ENCODE measurements at regions not wholly inside any gene's neighbourhood (a gene's known extent, or its start where the extent isn't known, plus 50 kb on each side); places are given as distances from the start of the nearest gene placed in this dataset.
"Not testable (repeated sequence)": the region's sequence is repeated elsewhere in the genome, so short reads cannot be mapped to it uniquely, and the experiment has no call there.

GRCh38 chr10:4396401-4397283, 429.4 kb upstream of the AKR1E2 start:
- no peak overlapping the region for H3K4me3 ChIP-seq (ENCODE audit: low read length)
- DNase-seq (ENCODE audit: low read depth, low spot score) = no peak

- H3K4me3 ChIP-seq (ENCODE audit: low read length) = no peak overlapping the region
- no peak for DNase-seq (ENCODE audit: low read depth, low spot score)
These were observed 430.3 kb upstream of the AKR1E2 start for GRCh38 chr10:4395731-4396130.

- DNase-seq (ENCODE audit: low read depth, low spot score); H3K4me3 ChIP-seq (ENCODE audit: low read length): not testable (repeated sequence)
These were observed 431.6 kb upstream of the AKR1E2 start for GRCh38 chr10:4394455-4394854.

GRCh38 chr10:4391683-4392082, 434.3 kb upstream of the AKR1E2 start:
- DNase-seq (ENCODE audit: low read depth, low spot score) = no peak
- H3K4me3 ChIP-seq (ENCODE audit: low read length) = no peak overlapping the region

GRCh38 chr10:4390219-4390618, 435.8 kb upstream of the AKR1E2 start:
- no peak overlapping the region for H3K4me3 ChIP-seq (ENCODE audit: low read length)
- DNase-seq (ENCODE audit: low read depth, low spot score) = no peak

- DNase-seq (ENCODE audit: low read depth, low spot score) = no peak
- H3K4me3 ChIP-seq (ENCODE audit: low read length) = no peak overlapping the region
These were observed 440.7 kb upstream of the AKR1E2 start for GRCh38 chr10:4385231-4385870.

- H3K4me3 ChIP-seq (ENCODE audit: low read length) = no peak overlapping the region
- no peak for DNase-seq (ENCODE audit: low read depth, low spot score)
These were observed 441.8 kb upstream of the AKR1E2 start for GRCh38 chr10:4384245-4384644.

- no peak for DNase-seq (ENCODE audit: low read depth, low spot score)
- no peak overlapping the region for H3K4me3 ChIP-seq (ENCODE audit: low read length)
These were observed 442.3 kb upstream of the AKR1E2 start for GRCh38 chr10:4383651-4384098.

- DNase-seq (ENCODE audit: low read depth, low spot score) = no peak
- H3K4me3 ChIP-seq (ENCODE audit: low read length) = no peak overlapping the region
These were observed 443.2 kb upstream of the AKR1E2 start for GRCh38 chr10:4382811-4383210.

GRCh38 chr10:4373612-4374011, 452.4 kb upstream of the AKR1E2 start:
- no peak overlapping the region for H3K4me3 ChIP-seq (ENCODE audit: low read length)
- DNase-seq (ENCODE audit: low read depth, low spot score) = no peak

GRCh38 chr10:4373098-4373497, 452.9 kb upstream of the AKR1E2 start:
- H3K4me3 ChIP-seq (ENCODE audit: low read length) = no peak overlapping the region
- no peak for DNase-seq (ENCODE audit: low read depth, low spot score)

- H3K4me3 ChIP-seq (ENCODE audit: low read length) = no peak overlapping the region
- no peak for DNase-seq (ENCODE audit: low read depth, low spot score)
These were observed 453.4 kb upstream of the AKR1E2 start for GRCh38 chr10:4372601-4373000.

GRCh38 chr10:4371691-4372295, 454.2 kb upstream of the AKR1E2 start:
- no peak for DNase-seq (ENCODE audit: low read depth, low spot score)
- H3K4me3 ChIP-seq (ENCODE audit: low read length) = no peak overlapping the region

GRCh38 chr10:4370376-4370775, 455.6 kb upstream of the AKR1E2 start:
- no peak overlapping the region for H3K4me3 ChIP-seq (ENCODE audit: low read length)
- DNase-seq (ENCODE audit: low read depth, low spot score) = no peak

GRCh38 chr10:4361581-4361980, 464.4 kb upstream of the AKR1E2 start:
- H3K4me3 ChIP-seq (ENCODE audit: low read length) = no peak overlapping the region
- DNase-seq (ENCODE audit: low read depth, low spot score) = no peak

- no peak for DNase-seq (ENCODE audit: low read depth, low spot score)
These were observed 467.0 kb upstream of the AKR1E2 start for GRCh38 chr10:4359003-4359402.

GRCh38 chr10:4357911-4358310, 468.1 kb upstream of the AKR1E2 start:
- no peak for DNase-seq (ENCODE audit: low read depth, low spot score)
- no peak overlapping the region for H3K4me3 ChIP-seq (ENCODE audit: low read length)

More at GRCh38 chr10:4359003-4359402, 467.0 kb upstream of the AKR1E2 start:
- H3K4me3 ChIP-seq (ENCODE audit: low read length) = no peak overlapping the region

GRCh38 chr10:4355350-4355749, 470.7 kb upstream of the AKR1E2 start:
- no peak for DNase-seq (ENCODE audit: low read depth, low spot score)
- H3K4me3 ChIP-seq (ENCODE audit: low read length) = no peak overlapping the region

- no peak overlapping the region for H3K4me3 ChIP-seq (ENCODE audit: low read length)
- no peak for DNase-seq (ENCODE audit: low read depth, low spot score)
These were observed 471.6 kb upstream of the AKR1E2 start for GRCh38 chr10:4354382-4354812.

- DNase-seq (ENCODE audit: low read depth, low spot score) = no peak
- H3K4me3 ChIP-seq (ENCODE audit: low read length) = no peak overlapping the region
These were observed 472.0 kb upstream of the AKR1E2 start for GRCh38 chr10:4353964-4354363.

Measured in Jurkat, Clone E6-1 (cell line).